Neuronal stem cell (in vitro differentiated cells): ENCODE measurements at regions not wholly inside any gene's neighbourhood (a gene's known extent, or its start where the extent isn't known, plus 50 kb on each side); places are given as distances from the start of the nearest gene placed in this dataset.

Source experiments
- DNase-seq: peaks from one replicate; pipeline ENCODE4 v3.0.0-alpha.2; 2013; ENCODE audit warnings: low spot score
- H2AFZ ChIP-seq: one replicate; pipeline ENCODE4 v1.6.1; 2013; ENCODE audit warnings: mild to moderate bottlenecking, low read length, inconsistent platforms
- H2AK5ac ChIP-seq: 2 replicates; pipeline ENCODE4 v1.6.1; 2013; ENCODE audit warnings: low read depth, mild to moderate bottlenecking, inconsistent platforms, low read length, moderate library complexity, mixed read lengths
- H2BK120ac ChIP-seq: 2 replicates; pipeline ENCODE4 v1.6.1; 2013; ENCODE audit warnings: low read depth, mild to moderate bottlenecking, inconsistent platforms, low read length, moderate library complexity, mixed read lengths
- H2BK12ac ChIP-seq: one replicate; pipeline ENCODE4 v1.6.1; 2013; ENCODE audit warnings: low read length, inconsistent platforms
- H2BK15ac ChIP-seq: 2 replicates; pipeline ENCODE4 v1.6.1; 2013; ENCODE audit warnings: mild to moderate bottlenecking, low read length, inconsistent platforms, mixed read lengths
- H2BK5ac ChIP-seq: one replicate; pipeline ENCODE4 v1.6.1; 2013; ENCODE audit warnings: inconsistent platforms, mild to moderate bottlenecking, low read length, moderate library complexity
- H3K14ac ChIP-seq: one replicate; pipeline ENCODE4 v1.6.1; 2013; ENCODE audit warnings: low read length, inconsistent platforms
- H3K18ac ChIP-seq: 2 replicates; pipeline ENCODE4 v1.6.1; 2013; ENCODE audit warnings: low read length, inconsistent platforms
- H3K23ac ChIP-seq: 2 replicates; pipeline ENCODE4 v1.6.1; 2013; ENCODE audit warnings: low read depth, mild to moderate bottlenecking, mixed read lengths, low read length, inconsistent platforms; ENCODE audit not compliant: poor library complexity
- H3K27ac ChIP-seq: replicated peaks from 3 replicates; pipeline ENCODE4 v1.5.1; 2013; ENCODE audit warnings: low read length, inconsistent platforms
- H3K27me3 ChIP-seq, 3 experiments: 2 replicates each; pipeline ENCODE4 v1.6.1; 2013; ENCODE audit warnings: low read length in 3 of 3, mild to moderate bottlenecking in 2 of 3, inconsistent platforms in 1 of 3, low read depth in 1 of 3, mixed read lengths in 1 of 3, moderate library complexity in 1 of 3; ENCODE audit not compliant: control insufficient read depth in 3 of 3, insufficient read depth in 3 of 3
- H3K36me3 ChIP-seq, 2 donors: replicated peaks in 1 of 2; 2 replicates each; pipeline ENCODE4 v1.6.1; 2013; ENCODE audit warnings: low read length in 2 of 2; ENCODE audit not compliant: control insufficient read depth in 2 of 2, insufficient read depth in 2 of 2
- H3K4ac ChIP-seq: 2 replicates; pipeline ENCODE4 v1.6.1; 2013; ENCODE audit warnings: inconsistent platforms, mild to moderate bottlenecking, low read length, moderate library complexity
- H3K4me1 ChIP-seq, 2 donors: 1 replicate in 1 of 2; 2 replicates in 1 of 2; pipeline ENCODE4 v1.6.1; 2013; ENCODE audit warnings: low read length in 2 of 2, low read depth in 1 of 2; ENCODE audit not compliant: control insufficient read depth in 2 of 2, insufficient read depth in 1 of 2
- H3K4me2 ChIP-seq: one replicate; pipeline ENCODE4 v1.6.1; 2013; ENCODE audit warnings: mild to moderate bottlenecking, low read length, inconsistent platforms; ENCODE audit not compliant: insufficient read depth, poor library complexity, severe bottlenecking
- H3K4me3 ChIP-seq, 2 donors: 2 replicates each; pipeline ENCODE4 v1.5.1; 2013; ENCODE audit warnings: low read length in 2 of 2, mild to moderate bottlenecking in 2 of 2, inconsistent platforms in 1 of 2, moderate library complexity in 1 of 2
- H3K79me1 ChIP-seq: one replicate; pipeline ENCODE4 v1.6.1; 2013; ENCODE audit warnings: low read depth, mild to moderate bottlenecking, inconsistent platforms, low read length, moderate library complexity
- H3K9ac ChIP-seq: one replicate; pipeline ENCODE4 v1.6.1; 2013; ENCODE audit warnings: mild to moderate bottlenecking, low read depth, low read length, inconsistent platforms; ENCODE audit not compliant: poor library complexity
- H3K9me3 ChIP-seq, 2 donors: replicated peaks in 1 of 2; 2 replicates each; pipeline versions ENCODE3 to v1.6.1; 2013; ENCODE audit warnings: low read length in 2 of 2, mild to moderate bottlenecking in 2 of 2, inconsistent platforms in 1 of 2, low read depth in 1 of 2, mixed read lengths in 1 of 2, moderate library complexity in 1 of 2; ENCODE audit not compliant: control insufficient read depth in 2 of 2, insufficient read depth in 1 of 2
- H4K8ac ChIP-seq: one replicate; pipeline ENCODE4 v1.6.1; 2013; ENCODE audit warnings: low read depth, mild to moderate bottlenecking, inconsistent platforms, low read length, moderate library complexity
- H4K91ac ChIP-seq: one replicate; pipeline ENCODE4 v1.6.1; 2013; ENCODE audit warnings: low read length, low read depth, mild to moderate bottlenecking, inconsistent platforms; ENCODE audit not compliant: poor library complexity
- WGBS, 2 donors: extraction: QIAGEN DNeasy Blood & Tissue Kit; methylation state at CpG; one replicate each; pipeline ENCODE4 v1.1.7; 2013; ENCODE audit warnings: missing lambda C conversion rate in 2 of 2, mixed read lengths in 1 of 2; ENCODE audit not compliant: insufficient read length in 2 of 2, insufficient replicate concordance in 1 of 2; ENCODE audit errors: extremely low coverage in 2 of 2; 5-methylcytosine and 5-hydroxymethylcytosine counted together

DNA sequence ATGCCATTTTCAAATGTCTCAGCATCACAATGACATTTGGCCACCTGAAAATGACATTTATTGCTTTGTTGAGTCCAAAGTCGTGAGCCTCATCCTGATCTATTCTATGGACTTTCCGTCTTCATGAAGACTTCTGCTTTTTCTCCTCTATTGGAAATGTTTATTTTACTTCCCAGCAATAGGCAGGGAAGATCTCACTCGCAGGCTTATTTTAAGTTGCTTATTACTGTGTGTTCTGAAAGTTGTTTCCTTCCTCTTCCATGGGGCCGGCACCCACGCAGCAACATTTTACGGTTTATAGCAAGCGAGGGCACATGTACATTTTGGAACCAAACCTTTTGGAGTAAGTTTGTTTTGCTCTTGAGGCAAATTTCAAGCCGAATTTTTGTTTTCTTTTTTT is 221.0 kb upstream of the KLF6 start:
- Histone ChIP-seq H3K9ac (no peak overlapping the region), H3K4me3 (no peak overlapping the region), H3K79me1 (no peaks in the 10 kb centered on the region), H2AFZ (no peak overlapping the region), H2BK12ac (no peak overlapping the region), H3K36me3 (no peaks in the 10 kb centered on the region), H3K27ac (no peak overlapping the region), H4K8ac (no peak overlapping the region), H3K27me3 (no peaks in the 10 kb centered on the region), H2AK5ac (no peak overlapping the region), H2BK15ac (no peak overlapping the region), H3K9me3 (no peaks in the 10 kb centered on the region), H4K91ac (no peak overlapping the region), H3K4me1 (peaks cover 0 to 5% of the 10 kb centered on the region in 2 donors), H3K4ac (no peak overlapping the region), H3K18ac (no peak overlapping the region), H2BK5ac (no peak overlapping the region), H3K4me2 (no peak overlapping the region), H3K14ac (no peak overlapping the region), H3K23ac (no peak overlapping the region), H2BK120ac (no peak overlapping the region)
- WGBS, 2 donors: no CpG with 5 or more reads among the region's 8 CpGs
- no peak for DNase-seq

GRCh38 chr10:4004990-4005389 is 220.0 kb upstream of the KLF6 start:
- H3K9ac ChIP-seq: no peak overlapping the region
- peak overlapping the region; percentile 1 for H2AFZ ChIP-seq
- H3K4me1 ChIP-seq: peaks cover 0 to 2% of the 10 kb centered on the region in 2 donors
- H3K9me3 ChIP-seq: peaks cover 0 to under 1% of the 10 kb centered on the region in 2 donors
- no peak overlapping the region for H2AK5ac ChIP-seq
- no peak overlapping the region for H2BK12ac ChIP-seq
- no peak overlapping the region for H2BK5ac ChIP-seq
- no peak overlapping the region for H4K8ac ChIP-seq
- WGBS, 2 donors: no CpG with 5 or more reads among the region's 8 CpGs
- H3K27me3 ChIP-seq: no peaks in the 10 kb centered on the region
- H3K14ac ChIP-seq: no peak overlapping the region
- no peak overlapping the region for H3K23ac ChIP-seq
- no peak overlapping the region for H3K4me3 ChIP-seq
- H3K4me2 ChIP-seq: no peak overlapping the region
- no peak overlapping the region for H3K18ac ChIP-seq
- H2BK15ac ChIP-seq: no peak overlapping the region
- H3K79me1 ChIP-seq: no peaks in the 10 kb centered on the region
- H3K27ac ChIP-seq: no peak overlapping the region
- DNase-seq: no peak
- no peak overlapping the region for H2BK120ac ChIP-seq
- no peak overlapping the region for H4K91ac ChIP-seq
- H3K36me3 ChIP-seq: no peaks in the 10 kb centered on the region
- H3K4ac ChIP-seq: no peak overlapping the region

DNA sequence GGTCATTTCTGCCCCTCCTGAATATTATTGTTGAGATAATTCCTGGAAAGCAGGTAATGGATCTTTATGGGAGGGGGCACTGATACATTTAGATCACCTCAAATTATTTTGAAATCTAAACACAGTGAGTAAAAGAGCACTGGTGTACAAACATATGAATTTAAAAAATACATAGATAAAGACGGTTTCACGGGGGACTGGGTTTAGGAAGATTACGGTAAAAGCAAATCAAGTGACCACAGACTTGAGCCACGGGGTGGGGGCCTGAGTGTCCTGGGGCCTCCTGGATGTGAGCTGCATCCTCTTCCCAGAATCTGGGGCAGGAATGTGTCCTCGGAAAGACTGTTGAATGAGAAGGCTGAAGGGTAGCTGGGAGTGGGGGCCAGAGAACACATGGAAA is 219.1 kb upstream of the KLF6 start:
- no peak for DNase-seq
- Histone ChIP-seq H3K79me1 (no peaks in the 10 kb centered on the region), H3K27me3 (no peaks in the 10 kb centered on the region), H4K8ac (no peak overlapping the region), H2BK5ac (no peak overlapping the region), H2BK12ac (no peak overlapping the region), H3K9ac (no peak overlapping the region), H4K91ac (no peak overlapping the region), H3K4me3 (no peak overlapping the region), H2BK15ac (no peak overlapping the region), H3K9me3 (peaks cover 0 to 4% of the 10 kb centered on the region in 2 donors), H3K27ac (no peak overlapping the region), H3K4me1 (peaks cover 0 to 2% of the 10 kb centered on the region in 2 donors), H3K23ac (no peak overlapping the region), H2AK5ac (no peak overlapping the region), H3K4me2 (no peak overlapping the region), H3K14ac (no peak overlapping the region), H2BK120ac (no peak overlapping the region), H3K4ac (no peak overlapping the region), H2AFZ (peak overlapping the region; percentile 81), H3K36me3 (no peaks in the 10 kb centered on the region), H3K18ac (no peak overlapping the region)
- no CpG with 5 or more reads among the region's 5 CpGs for WGBS, 2 donors

- no peak overlapping the region for H2BK120ac ChIP-seq
- peaks cover 0 to 4% of the 10 kb centered on the region in 2 donors for H3K9me3 ChIP-seq
Observed at GRCh38 chr10:4003348-4003973, 218.5 kb upstream of the KLF6 start.

More at GRCh38 chr10:4003348-4003973, 218.5 kb upstream of the KLF6 start:
- no peak overlapping the region for H3K27ac ChIP-seq
- H3K23ac ChIP-seq: no peak overlapping the region
- H3K18ac ChIP-seq: no peak overlapping the region
- no peak overlapping the region for H2BK5ac ChIP-seq
- no peak overlapping the region for H2AK5ac ChIP-seq
- H3K4me3 ChIP-seq: no peak overlapping the region
- no peak for DNase-seq
- no peaks in the 10 kb centered on the region for H3K79me1 ChIP-seq
- no peaks in the 10 kb centered on the region for H3K27me3 ChIP-seq
- no peak overlapping the region for H4K8ac ChIP-seq
- no peak overlapping the region for H3K14ac ChIP-seq
- H3K4me1 ChIP-seq: peaks cover 0 to 2% of the 10 kb centered on the region in 2 donors
- no peaks in the 10 kb centered on the region for H3K36me3 ChIP-seq
- no peak overlapping the region for H2AFZ ChIP-seq
- H2BK15ac ChIP-seq: no peak overlapping the region
- H4K91ac ChIP-seq: no peak overlapping the region
- no peak overlapping the region for H3K4me2 ChIP-seq
- no peak overlapping the region for H2BK12ac ChIP-seq
- no peak overlapping the region for H3K9ac ChIP-seq
- no peak overlapping the region for H3K4ac ChIP-seq
- WGBS, 2 donors: no CpG with 5 or more reads among the region's 7 CpGs
